COLO829 (cell line): ENCODE measurements at regions not wholly inside any gene's neighbourhood (a gene's known extent, or its start where the extent isn't known, plus 50 kb on each side); places are given as distances from the start of the nearest gene placed in this dataset.
"Not testable (repeated sequence)": the region's sequence is repeated elsewhere in the genome, so short reads cannot be mapped to it uniquely, and the experiment has no call there.

Experiments used
- DNase-seq: peaks from one replicate; pipeline ENCODE4 v3.0.0; 2012; ENCODE audit warnings: low spot score

DNA sequence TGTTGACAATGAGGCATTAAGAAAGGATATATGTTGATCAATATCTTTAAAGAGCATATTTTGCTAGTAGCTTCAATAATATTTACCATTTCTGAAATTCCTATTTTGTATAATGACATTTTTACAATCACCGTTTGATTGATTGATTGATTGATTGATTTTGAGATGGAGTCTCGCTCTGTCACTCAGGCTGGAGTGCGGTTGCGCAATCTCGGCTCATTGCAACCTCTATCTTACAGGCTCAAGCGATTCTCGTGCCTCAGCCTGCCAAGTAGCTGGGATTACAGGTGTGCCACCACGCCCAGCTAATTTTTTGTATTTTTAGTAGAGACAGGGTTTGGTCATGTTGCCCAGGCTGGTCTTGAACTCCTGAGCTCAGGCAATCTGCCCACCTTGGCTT lies 150.9 kb upstream of the TEX13D start:
- not testable (repeated sequence) for DNase-seq

DNA sequence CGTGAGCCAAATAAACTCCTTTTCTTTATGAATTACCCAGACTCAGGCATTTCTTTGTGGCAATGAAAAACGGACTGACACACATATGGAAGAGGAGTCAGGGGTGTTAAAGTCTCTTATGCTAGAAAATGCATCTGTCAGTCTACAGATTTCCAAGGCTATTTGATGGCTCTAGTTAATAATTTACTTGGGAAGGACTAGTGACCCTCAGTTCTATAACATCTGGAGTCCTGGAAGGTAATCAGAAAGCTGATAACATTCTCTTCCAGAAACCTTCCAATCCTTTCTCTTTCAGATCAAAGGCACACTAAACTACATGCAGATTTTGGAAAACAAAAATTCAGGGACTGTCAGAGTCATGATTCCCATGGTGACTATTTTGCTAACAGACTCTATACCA lies 142.0 kb upstream of the TEX13D start:
- no peak for DNase-seq

- no peak for DNase-seq
Observed at GRCh38 chrX:124194199-124194598, 138.3 kb upstream of the TEX13D start.

GRCh38 chrX:124194901-124195300 lies 137.6 kb upstream of the TEX13D start:
- no peak for DNase-seq

GRCh38 chrX:124203311-124203710 lies 129.1 kb upstream of the TEX13D start:
- no peak for DNase-seq

DNA sequence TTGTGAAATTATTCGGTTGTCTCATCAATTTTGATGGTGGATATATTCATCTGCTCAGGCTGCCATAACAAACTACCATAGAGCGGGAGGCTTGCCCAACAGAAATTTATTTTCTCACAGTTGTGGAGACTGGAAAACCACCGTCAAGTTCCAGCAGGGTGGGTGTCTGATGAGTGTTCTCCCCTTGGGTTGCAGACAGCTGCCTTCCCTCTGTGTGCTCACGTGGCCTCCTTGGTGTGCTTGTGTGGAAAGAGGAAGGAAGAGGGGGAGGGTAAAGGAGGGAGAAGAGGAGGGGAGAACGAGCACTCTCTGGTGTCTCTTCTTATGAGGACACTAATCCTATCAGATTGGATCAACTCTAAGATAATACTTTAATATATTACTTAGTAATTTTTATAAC lies 123.8 kb upstream of the TEX13D start:
- no peak for DNase-seq

DNA sequence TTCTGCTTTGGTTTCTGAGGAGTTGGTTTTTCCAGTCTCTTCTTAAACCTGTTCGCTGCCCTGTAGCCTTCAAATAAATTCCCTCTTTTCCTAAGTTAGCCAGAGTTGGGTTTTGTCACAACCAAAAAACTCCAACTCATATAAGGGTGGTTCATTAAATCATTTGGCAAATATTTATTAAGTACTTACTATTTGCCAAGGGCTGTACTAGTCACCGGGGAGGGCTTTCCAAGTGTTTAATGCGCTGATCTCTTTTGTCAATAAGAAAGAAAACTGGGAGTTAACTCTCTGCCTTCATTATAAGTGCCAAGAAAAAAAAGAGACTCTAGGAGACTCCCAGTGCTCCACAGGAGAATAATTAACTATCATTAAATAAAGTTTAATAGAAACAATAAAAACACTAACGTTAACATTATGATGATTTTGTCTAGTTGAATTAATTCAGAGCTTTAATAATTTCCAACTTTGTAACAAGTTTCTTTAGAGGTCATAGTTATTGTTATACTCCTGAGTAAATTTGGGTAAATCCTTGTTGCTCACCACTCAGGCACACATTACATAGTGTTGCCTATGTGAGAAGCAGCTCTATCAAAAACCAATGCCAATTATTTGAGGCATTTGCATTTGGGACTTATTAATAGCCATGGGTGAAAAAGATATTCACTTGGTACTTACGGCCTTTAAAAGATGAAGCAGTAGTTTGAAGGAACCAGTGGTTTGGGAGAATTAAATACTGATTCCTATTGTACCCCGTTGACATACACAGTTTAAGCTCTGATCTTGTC lies 122.5 kb upstream of the TEX13D start:
- DNase-seq, result no peak

DNA sequence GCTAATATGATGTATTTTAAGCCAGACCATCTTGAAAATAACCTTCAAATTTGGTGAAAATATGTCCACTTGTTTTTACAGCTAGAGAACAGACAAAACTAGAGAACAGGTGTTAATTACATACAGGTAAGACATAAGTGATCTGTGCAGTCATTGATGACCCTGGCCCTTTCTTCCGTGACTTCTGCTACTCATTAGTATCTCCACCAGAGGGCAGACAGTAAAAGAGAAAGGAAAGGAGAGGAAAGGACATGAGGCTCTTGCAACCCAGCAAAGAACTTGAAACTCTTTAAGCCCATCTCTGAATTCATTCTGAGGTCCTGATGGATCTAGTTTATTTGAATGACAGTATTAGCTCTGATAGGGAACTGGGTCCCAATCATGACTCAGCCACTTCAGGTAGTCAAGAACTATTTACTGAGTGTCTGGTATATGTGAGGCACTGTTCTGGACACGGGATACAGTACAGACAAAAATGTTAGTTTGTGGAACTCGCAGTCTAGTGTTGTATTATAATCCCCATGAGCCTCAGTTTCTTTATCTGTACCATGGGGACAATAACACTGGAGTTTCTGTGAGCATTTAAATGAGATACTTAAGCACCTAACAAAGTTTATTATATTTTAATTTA lies 121.0 kb upstream of the TEX13D start:
- DNase-seq, result no peak

DNA sequence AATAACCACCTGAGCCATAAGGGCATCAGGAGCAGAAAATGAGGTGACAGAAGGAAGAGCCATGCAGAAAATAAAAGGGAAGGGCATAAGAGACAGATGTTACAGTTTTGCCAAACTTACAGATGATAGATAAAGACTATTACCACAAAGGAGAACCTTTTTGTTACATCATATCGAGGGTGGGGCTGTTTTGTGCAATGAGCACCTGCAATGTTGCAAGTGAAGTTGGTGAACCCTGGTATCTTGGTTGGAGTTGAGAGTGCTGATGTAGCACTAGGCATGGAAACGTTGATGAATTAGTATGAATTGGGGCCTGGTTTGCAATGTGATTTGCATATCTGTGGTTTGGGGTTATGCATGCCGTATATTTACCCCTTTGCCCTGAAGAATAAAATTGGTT lies 119.8 kb upstream of the TEX13D start:
- DNase-seq, result no peak

GRCh38 chrX:124215786-124216185 lies 116.7 kb upstream of the TEX13D start:
- no peak for DNase-seq

- DNase-seq, result no peak
Observed at GRCh38 chrX:124216396-124217115, 115.9 kb upstream of the TEX13D start.

DNA sequence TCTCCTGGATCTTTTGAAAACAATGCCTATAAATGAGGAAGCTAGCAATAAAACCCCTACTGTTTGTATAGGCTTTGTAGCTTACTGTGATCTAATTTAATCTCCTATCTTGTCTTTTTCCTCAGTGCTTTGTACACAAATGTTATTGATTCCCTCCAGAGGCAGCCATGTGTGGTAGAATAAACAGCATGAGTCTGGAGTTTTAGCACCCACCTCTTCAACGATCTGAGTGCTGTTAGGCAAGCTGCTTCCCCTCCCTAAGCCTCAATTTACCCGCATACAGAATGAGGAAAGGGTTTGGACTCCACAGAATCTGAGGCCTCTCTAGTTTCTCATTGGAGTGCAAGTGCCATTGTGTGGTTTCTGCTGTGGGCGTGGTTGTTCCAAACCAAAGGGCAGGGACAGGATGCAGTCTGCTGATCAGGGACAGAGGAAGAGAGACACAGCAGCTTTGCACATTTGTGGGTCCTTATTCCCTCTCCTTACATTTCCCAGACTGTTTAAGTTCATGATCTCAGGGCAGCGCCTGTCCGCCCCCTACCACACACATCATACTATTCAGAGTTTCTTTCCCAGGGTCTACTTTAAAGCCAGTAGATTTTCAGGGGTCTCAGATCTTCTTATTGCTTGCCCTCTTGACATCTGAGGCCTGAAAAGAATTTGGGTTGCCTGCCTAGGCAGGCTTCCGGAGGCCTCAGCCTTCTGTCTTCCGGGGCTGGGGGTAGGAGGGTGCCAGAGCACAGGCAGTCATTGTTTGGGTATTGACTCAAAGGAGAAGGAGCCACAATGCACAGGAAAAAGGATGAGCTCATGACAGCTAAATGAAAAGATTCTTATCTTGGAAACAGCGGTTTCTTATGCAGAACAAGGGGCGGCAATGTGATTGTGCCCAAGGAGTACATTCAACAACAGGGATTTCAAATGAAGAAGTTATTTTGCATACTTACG lies 114.9 kb upstream of the TEX13D start:
- peak; percentile 70 for DNase-seq

DNA sequence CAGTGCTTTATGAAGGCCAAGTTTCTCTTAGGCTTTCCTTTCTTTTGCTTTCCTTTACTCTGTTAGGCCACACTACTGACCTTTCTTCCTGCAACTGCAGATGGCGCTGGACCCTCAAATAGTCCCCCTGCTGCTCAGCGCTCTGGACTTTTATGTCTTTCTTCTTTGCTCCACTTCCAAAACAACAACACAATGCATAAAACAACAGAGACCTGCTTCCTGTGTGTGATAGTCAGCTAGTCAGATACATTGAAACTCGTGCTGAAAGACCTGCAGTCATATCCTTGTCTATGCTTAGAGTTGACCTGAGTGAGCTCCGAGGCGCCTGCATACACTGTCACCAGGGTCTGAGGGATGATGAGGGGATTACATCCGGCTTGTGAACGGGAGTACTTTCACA lies 108.9 kb upstream of the TEX13D start:
- no peak for DNase-seq

DNA sequence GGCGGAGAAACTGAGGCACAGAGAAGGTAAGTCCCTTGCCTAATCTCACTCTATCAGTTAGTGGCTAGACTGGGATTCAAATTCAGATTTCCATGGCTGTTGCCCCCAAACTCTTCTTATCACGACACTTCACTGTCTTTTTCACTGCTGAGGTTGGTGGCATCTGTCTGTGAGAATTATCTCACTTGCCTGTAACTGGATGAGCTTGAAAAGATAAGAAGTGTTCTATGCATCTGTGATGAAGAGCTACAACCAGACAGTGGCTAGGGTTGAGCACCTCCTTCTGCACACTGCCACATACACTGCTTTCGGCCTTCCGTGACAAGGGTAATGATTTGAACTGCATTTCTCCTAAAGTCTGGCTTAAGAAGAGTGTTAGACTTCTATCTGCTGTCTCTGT lies 107.9 kb upstream of the TEX13D start:
- DNase-seq, result no peak

- no peak for DNase-seq
Observed at GRCh38 chrX:124226129-124226528, 106.3 kb upstream of the TEX13D start.

DNA sequence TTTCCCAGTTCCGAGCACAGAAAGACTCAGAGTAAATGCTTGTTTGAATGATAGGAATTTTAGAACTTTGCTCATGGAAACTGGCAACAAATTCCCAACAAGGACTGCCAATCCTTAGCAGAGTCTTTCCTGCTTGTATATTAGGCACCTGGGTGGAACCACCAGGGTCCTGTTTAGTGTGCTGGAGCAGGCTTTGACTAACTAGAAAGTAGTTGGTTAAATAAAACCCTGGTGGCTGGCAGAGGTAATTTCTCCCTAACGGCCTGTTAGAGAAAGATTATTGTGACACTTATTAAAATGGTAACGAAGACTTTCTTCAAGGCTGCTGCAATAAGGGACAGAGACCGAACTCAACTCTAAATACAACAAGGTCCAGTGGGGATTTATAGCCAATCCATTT lies 103.6 kb upstream of the TEX13D start:
- no peak for DNase-seq

- DNase-seq, result no peak
Observed at GRCh38 chrX:124229374-124229773, 103.1 kb upstream of the TEX13D start.

DNA sequence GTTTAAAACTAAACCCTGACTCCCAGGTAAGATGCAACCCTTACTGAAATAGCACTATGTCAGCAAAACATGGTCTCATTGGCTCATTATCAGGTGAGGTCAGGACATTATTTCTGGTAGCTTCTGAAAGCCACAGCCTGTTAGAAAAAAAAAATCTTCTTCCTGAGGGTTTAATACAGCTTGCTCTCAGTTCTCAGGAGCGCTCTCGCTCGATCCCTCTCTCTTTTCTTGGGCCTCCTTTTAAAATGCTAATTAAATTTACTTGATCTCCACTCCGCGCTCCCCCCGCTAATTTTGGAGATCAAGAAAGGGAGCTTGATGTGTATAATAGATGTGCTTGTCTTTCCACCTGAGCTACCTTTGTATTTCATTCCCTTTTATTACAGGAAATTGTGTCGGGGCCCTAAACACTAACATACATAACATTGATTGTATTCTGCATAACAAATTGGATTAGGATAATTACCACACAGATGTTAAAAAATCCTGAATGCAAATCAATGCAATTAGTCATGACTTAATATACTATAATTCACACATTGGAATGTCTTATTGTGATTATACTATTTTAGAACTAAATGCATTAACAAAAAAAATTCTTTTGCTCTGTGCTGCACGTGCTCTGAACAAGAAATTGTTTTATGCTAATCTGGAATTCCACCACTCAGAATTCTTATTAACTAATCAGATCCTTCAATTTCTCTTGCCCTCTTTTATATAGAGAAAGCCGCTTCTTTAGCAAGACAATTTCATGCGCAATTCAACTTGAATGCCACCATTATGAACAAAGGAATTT lies 101.6 kb upstream of the TEX13D start:
- DNase-seq, result no peak

- DNase-seq, result no peak
Observed at GRCh38 chrX:124231451-124231759, 101.1 kb upstream of the TEX13D start.

- no peak for DNase-seq
Observed at GRCh38 chrX:124232523-124233201, 99.8 kb upstream of the TEX13D start.

DNA sequence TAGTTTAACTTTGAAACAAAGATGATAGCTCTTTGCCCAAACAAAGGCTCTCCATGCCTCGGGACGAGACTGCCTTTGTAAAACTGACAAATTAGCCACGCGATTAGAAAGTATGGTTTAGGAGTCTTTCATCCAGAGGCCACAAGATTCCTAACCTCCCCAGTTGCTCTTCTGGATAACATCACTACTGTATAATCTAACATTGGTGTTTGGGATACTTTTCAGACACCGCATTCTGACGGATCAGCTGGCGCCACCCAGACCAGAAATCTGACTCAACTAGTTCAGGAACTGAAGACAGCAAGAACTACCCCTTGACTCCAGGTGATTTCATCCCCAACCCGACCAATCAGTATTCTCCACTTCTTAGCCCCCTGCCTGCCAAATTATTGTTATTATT lies 98.1 kb upstream of the TEX13D start:
- DNase-seq, result no peak
